HCT116 (cell line): ENCODE measurements at regions not wholly inside any gene's neighbourhood (a gene's known extent, or its start where the extent isn't known, plus 50 kb on each side); places are given as distances from the start of the nearest gene placed in this dataset.

Experiments
- ATAC-seq: fragments of 200-7000 bp; cut with Tn5 transposase; 2 replicates; pipeline ENCODE4 v1.9.1; 2020; ENCODE audit warnings: mild to moderate bottlenecking, moderate library complexity
- BruUV-seq: library from RNA; stranded (reverse); fragments of 400-500 nt; replicated peaks from 2 replicates; lab custom pipeline; 2021; lab: Mats Ljungman, UMichigan
- CTCF ChIA-PET: fragments of 300-600 bp; sonication (Branson Sonifier 250); formaldehyde crosslinking; loops from one replicate; lab custom pipeline; 2021; ENCODE audit warnings: antibody characterized with exemption; lab: Charles Lee
- POLR2A ChIA-PET: fragments of 300-600, 350-600 bp; sonication (Branson Sonifier 250); formaldehyde crosslinking; loops from one replicate; lab custom pipeline; 2021; ENCODE audit warnings: antibody characterized with exemption; lab: Charles Lee
- RAD21 ChIA-PET, 2 experiments: fragments of 300-600 bp; sonication (Branson Sonifier 250); formaldehyde crosslinking; loops; one replicate each; lab custom pipeline; 2023; ENCODE audit warnings: low total read pairs in 2 of 2; ENCODE audit not compliant: uncharacterized antibody in 2 of 2, unreplicated experiment in 2 of 2, low non-redundant PET in 1 of 2; lab: Charles Lee
- DNase-seq: peaks from one replicate; pipeline ENCODE4 v3.0.0-alpha.2; 2010; ENCODE audit warnings: low read depth, low spot score
- H2AFZ ChIP-seq: fragments of 200-600 bp; shearing (Covaris generic), sonication (generic); 2 replicates; pipeline ENCODE4 v1.6.1; 2017; ENCODE audit warnings: low read depth, mixed run types, mixed read lengths, antibody characterized with exemption, low read length; ENCODE audit not compliant: poor library complexity, severe bottlenecking
- H3K27ac ChIP-seq: 2 replicates; pipeline ENCODE4 v1.5.1; 2012; ENCODE audit warnings: low read depth, low read length
- H3K27me3 ChIP-seq: fragments of 200-600 bp; sonication (generic); 2 replicates; pipeline ENCODE4 v1.6.1; 2016; ENCODE audit warnings: mixed run types, low read length, mixed read lengths; ENCODE audit not compliant: insufficient read depth
- H3K36me3 ChIP-seq, 2 experiments: fragments of 200-500 bp in 1 of 2; fragments of 200-600 bp in 1 of 2; sonication (Bioruptor generic) in 1 of 2; sonication (generic) in 1 of 2; 2 replicates each; pipeline versions ENCODE4 v1.5.1 to v1.6.1; 2014 to 2016; ENCODE audit warnings: low read length in 2 of 2, inconsistent platforms in 1 of 2, mixed read lengths in 1 of 2, mixed run types in 1 of 2; ENCODE audit not compliant: insufficient read depth in 2 of 2, control insufficient read depth in 1 of 2
- H3K4me1 ChIP-seq, 2 experiments: fragments of 200-600 bp in 1 of 2; sonication (generic) in 1 of 2; 2 replicates each; pipeline versions ENCODE4 v1.5.1 to v1.6.1; 2012 to 2017; ENCODE audit warnings: low read length in 2 of 2, inconsistent platforms in 1 of 2, mild to moderate bottlenecking in 1 of 2, mixed read lengths in 1 of 2, mixed run types in 1 of 2, moderate library complexity in 1 of 2; ENCODE audit not compliant: insufficient read depth in 2 of 2, control insufficient read depth in 1 of 2
- H3K4me2 ChIP-seq: fragments of 200-600 bp; sonication (generic); 2 replicates; pipeline ENCODE4 v1.6.1; 2017; ENCODE audit warnings: mixed run types, low read length, mixed read lengths
- H3K4me3 ChIP-seq, 2 experiments: fragments of 200-600 bp in 1 of 2; sonication (generic) in 1 of 2; replicated peaks in 1 of 2; 2 replicates each; pipeline ENCODE4 v1.5.1; 2011 to 2016; ENCODE audit warnings: low read length in 2 of 2, control low read depth in 1 of 2, low read depth in 1 of 2, mild to moderate bottlenecking in 1 of 2, mixed read lengths in 1 of 2, mixed run types in 1 of 2
- H3K79me2 ChIP-seq: fragments of 200-600 bp; sonication (generic); 2 replicates; pipeline ENCODE4 v1.6.1; 2017; ENCODE audit warnings: mild to moderate bottlenecking, mixed run types, low read length, moderate library complexity, mixed read lengths; ENCODE audit not compliant: insufficient read depth
- H3K9ac ChIP-seq: fragments of 200-600 bp; sonication (generic); 2 replicates; pipeline ENCODE4 v1.6.1; 2016; ENCODE audit warnings: low read length, mixed read lengths
- H3K9me2 ChIP-seq: fragments of 200-600 bp; sonication (generic), shearing (Covaris generic); 2 replicates; pipeline ENCODE4 v1.6.1; 2017; ENCODE audit warnings: mixed run types, mild to moderate bottlenecking, moderate library complexity; ENCODE audit not compliant: insufficient read depth
- H3K9me3 ChIP-seq, 2 experiments: fragments of 200-500 bp in 1 of 2; fragments of 200-600 bp in 1 of 2; sonication (Bioruptor generic) in 1 of 2; sonication (generic) in 1 of 2; 2 replicates each; pipeline ENCODE4 v1.6.1; 2014 to 2017; ENCODE audit warnings: low read length in 2 of 2, mixed read lengths in 2 of 2, inconsistent platforms in 1 of 2, low read depth in 1 of 2, mild to moderate bottlenecking in 1 of 2, mixed run types in 1 of 2, moderate library complexity in 1 of 2; ENCODE audit not compliant: control insufficient read depth in 1 of 2, insufficient read depth in 1 of 2
- H4K20me1 ChIP-seq: fragments of 200-600 bp; sonication (generic), shearing (Covaris generic); 2 replicates; pipeline ENCODE4 v1.6.1; 2017; ENCODE audit warnings: mixed run types, mild to moderate bottlenecking, moderate library complexity; ENCODE audit not compliant: insufficient read depth
- CBX3 ChIP-seq: IDR thresholded peaks from 2 replicates; pipeline ENCODE4 v1.6.1; 2012; ENCODE audit warnings: low read depth
- CEBPB ChIP-seq: IDR thresholded peaks from 2 replicates; pipeline ENCODE4 v1.6.1; 2012; ENCODE audit warnings: low read depth
- CTCF ChIP-seq, 3 experiments: fragments of 200-600 bp in 1 of 3; sonication (generic) in 1 of 3; IDR thresholded peaks in 2 of 3; conservative IDR thresholded peaks in 1 of 3; 2 replicates each; pipeline ENCODE4 v1.5.1; 2012 to 2017; ENCODE audit warnings: low read depth in 2 of 3, low read length in 2 of 3, antibody characterized with exemption in 1 of 3, borderline replicate concordance in 1 of 3, control low read depth in 1 of 3, mild to moderate bottlenecking in 1 of 3, mixed read lengths in 1 of 3, mixed run types in 1 of 3, moderate library complexity in 1 of 3; ENCODE audit not compliant: insufficient read depth in 1 of 3
- EGR1 ChIP-seq: IDR thresholded peaks from 2 replicates; pipeline ENCODE4 v1.6.1; 2012; ENCODE audit warnings: low read depth
- ELF1 ChIP-seq: IDR thresholded peaks from 2 replicates; pipeline ENCODE4 v1.6.1; 2012; ENCODE audit warnings: low read depth, borderline replicate concordance
- EZH2 ChIP-seq: fragments of 200-600 bp; sonication (generic); IDR thresholded peaks from 2 replicates; pipeline ENCODE4 v1.6.1; 2017; ENCODE audit warnings: antibody characterized with exemption, mixed run types
- EZH2phosphoT487 ChIP-seq: fragments of 200-600 bp; IDR thresholded peaks from 2 replicates; pipeline ENCODE4 v1.6.1; 2018; ENCODE audit warnings: antibody characterized with exemption, borderline replicate concordance
- FOSL1 ChIP-seq: IDR thresholded peaks from 2 replicates; pipeline ENCODE4 v1.6.1; 2012; ENCODE audit warnings: low read depth
- JUND ChIP-seq: IDR thresholded peaks from 2 replicates; pipeline ENCODE4 v1.6.1; 2012
- POLR2A ChIP-seq: IDR thresholded peaks from 2 replicates; pipeline ENCODE4 v1.7.0; 2011; ENCODE audit warnings: borderline replicate concordance; ENCODE audit not compliant: insufficient read depth, insufficient read length; ENCODE audit errors: extremely low read depth
- POLR2AphosphoS5 ChIP-seq: IDR thresholded peaks from 2 replicates; pipeline ENCODE4 v1.6.1; 2011; ENCODE audit warnings: mild to moderate bottlenecking, low read depth, low read length, moderate library complexity
- RAD21 ChIP-seq: IDR thresholded peaks from 2 replicates; pipeline ENCODE4 v1.6.1; 2012; ENCODE audit warnings: low read depth, mild to moderate bottlenecking
- SIN3A ChIP-seq: IDR thresholded peaks from 2 replicates; pipeline ENCODE4 v1.6.1; 2012; ENCODE audit warnings: low read depth
- SP1 ChIP-seq: IDR thresholded peaks from 2 replicates; pipeline ENCODE4 v1.6.1; 2012; ENCODE audit warnings: low read depth
- SRF ChIP-seq: IDR thresholded peaks from 2 replicates; pipeline ENCODE4 v1.6.1; 2012; ENCODE audit warnings: low read depth
- TCF7L2 ChIP-seq: IDR thresholded peaks from 2 replicates; pipeline ENCODE4 v1.7.0; 2011; ENCODE audit warnings: borderline replicate concordance, inconsistent platforms; ENCODE audit not compliant: insufficient read depth, insufficient read length; ENCODE audit errors: extremely low read depth
- ZBTB33 ChIP-seq: IDR thresholded peaks from 2 replicates; pipeline ENCODE4 v1.6.1; 2011; ENCODE audit warnings: mild to moderate bottlenecking, low read length, moderate library complexity; ENCODE audit not compliant: insufficient replicate concordance; ENCODE audit errors: extremely low read depth
- ZNF274 ChIP-seq: fragments of 200-500 bp; sonication (Bioruptor generic); IDR thresholded peaks from 2 replicates; pipeline ENCODE4 v1.6.1; 2014; ENCODE audit warnings: mild to moderate bottlenecking, low read depth, low read length, inconsistent platforms
- intact Hi-C: fragments of 100-400 bp; cut with micrococcal nuclease; formaldehyde crosslinking; loops from 2 replicates; pipeline ENCODE4 v1.10.0; 2022

GRCh38 chr15:83352119-83352518 is 67.7 kb upstream of the BNC1 start:
- Histone ChIP-seq H3K4me3 (no peak overlapping the region), H3K27me3 (no peaks in the 10 kb centered on the region), H3K9ac (no peak overlapping the region), H2AFZ (no peak overlapping the region), H3K4me1 (no peaks in the 10 kb centered on the region), H4K20me1 (no peaks in the 10 kb centered on the region), H3K79me2 (no peaks in the 10 kb centered on the region), H3K27ac (no peak overlapping the region), H3K9me3 (no peaks in the 10 kb centered on the region), H3K4me2 (no peak overlapping the region), H3K36me3 (no peaks in the 10 kb centered on the region), H3K9me2 (no peaks in the 10 kb centered on the region)
- ChIA-PET POLR2A (interaction anchor here (1.3 kb wide), 1 partner anchor 10 kb away, joined by 3 read pairs; no protein-coding TSS in a partner anchor), RAD21 (no interaction called here), CTCF (no interaction called here)
- TF ChIP-seq JUND (no peak), CTCF (IDR thresholded peaks at IDR 0.05 in 2 of 3, conservative IDR thresholded peaks at IDR 0.05 in 1 of 3; ENCODE audit: borderline replicate concordance in 1 of 3, insufficient read depth in 1 of 3, low read depth in 2 of 3, low read length in 2 of 3) (no peak), POLR2A (no peak), CEBPB (no peak), ZBTB33 (no peak), SIN3A (no peak), ELF1 (no peak), FOSL1 (no peak), RAD21 (no peak), ZNF274 (no peak), POLR2AphosphoS5 (no peak), CBX3 (no peak), SRF (no peak), EGR1 (no peak), EZH2phosphoT487 (no peak), TCF7L2 (no peak), EZH2 (no peak), SP1 (no peak)
- no peak for ATAC-seq
- no TSS peak for BruUV-seq
- intact Hi-C loops: no loop called here
- no peak for DNase-seq
